ENCODE measurements at regions not wholly inside any gene's neighbourhood (a gene's known extent, or its start where the extent isn't known, plus 50 kb on each side); places are given as distances from the start of the nearest gene placed in this dataset.

DNA sequence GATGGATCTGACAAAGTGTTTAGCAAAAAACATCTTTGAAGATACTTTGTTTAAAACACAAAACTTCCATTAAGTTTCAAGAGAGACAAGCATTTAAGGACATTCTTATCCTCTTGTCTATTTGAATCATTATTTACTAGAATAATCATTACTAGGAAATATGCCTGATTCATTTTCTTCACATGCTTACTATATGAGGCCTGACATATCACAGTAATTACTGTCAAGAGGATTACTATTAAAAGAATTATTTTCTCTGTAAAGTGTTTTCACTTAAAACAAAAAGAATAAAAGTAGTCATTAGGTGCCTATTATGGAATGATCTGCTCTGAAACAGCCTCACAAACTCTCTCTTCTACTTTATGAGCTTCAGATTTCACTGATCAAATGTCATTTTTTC is 402.1 kb upstream of the MGAT4C start:
- H3K4me3 ChIP-seq (ENCODE audit: low read depth, low read length) = no peak overlapping the region
- TF ChIP-seq, protein P1, sequence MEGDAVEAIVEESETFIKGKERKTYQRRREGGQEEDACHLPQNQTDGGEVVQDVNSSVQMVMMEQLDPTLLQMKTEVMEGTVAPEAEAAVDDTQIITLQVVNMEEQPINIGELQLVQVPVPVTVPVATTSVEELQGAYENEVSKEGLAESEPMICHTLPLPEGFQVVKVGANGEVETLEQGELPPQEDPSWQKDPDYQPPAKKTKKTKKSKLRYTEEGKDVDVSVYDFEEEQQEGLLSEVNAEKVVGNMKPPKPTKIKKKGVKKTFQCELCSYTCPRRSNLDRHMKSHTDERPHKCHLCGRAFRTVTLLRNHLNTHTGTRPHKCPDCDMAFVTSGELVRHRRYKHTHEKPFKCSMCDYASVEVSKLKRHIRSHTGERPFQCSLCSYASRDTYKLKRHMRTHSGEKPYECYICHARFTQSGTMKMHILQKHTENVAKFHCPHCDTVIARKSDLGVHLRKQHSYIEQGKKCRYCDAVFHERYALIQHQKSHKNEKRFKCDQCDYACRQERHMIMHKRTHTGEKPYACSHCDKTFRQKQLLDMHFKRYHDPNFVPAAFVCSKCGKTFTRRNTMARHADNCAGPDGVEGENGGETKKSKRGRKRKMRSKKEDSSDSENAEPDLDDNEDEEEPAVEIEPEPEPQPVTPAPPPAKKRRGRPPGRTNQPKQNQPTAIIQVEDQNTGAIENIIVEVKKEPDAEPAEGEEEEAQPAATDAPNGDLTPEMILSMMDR (IDR thresholded peaks at IDR 0.05; ENCODE audit: borderline replicate concordance, insufficient read depth, low read depth, low read length) = no peak

DNA sequence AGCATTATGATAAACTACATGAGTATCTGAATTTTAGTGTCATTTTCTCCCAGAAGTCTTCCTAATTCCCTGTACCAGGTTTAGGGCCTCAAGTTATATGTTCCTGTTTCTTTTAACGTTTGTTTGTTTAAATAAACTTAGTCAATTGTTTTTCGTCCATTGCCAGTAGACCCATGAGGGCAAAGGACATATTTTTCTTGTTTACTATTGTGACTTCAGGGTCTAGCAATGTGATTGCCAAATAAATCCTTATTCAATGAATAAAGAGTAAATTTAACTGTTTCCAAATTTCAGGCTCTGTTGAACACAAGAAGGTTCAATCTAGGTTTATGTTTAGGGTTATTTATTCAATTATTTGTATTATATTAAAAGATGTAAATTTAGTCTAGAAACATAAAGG is 391.6 kb upstream of the MGAT4C start:
- TF ChIP-seq, protein P1 (IDR thresholded peaks at IDR 0.05; ENCODE audit: borderline replicate concordance, insufficient read depth, low read depth, low read length) = no peak
- H3K4me3 ChIP-seq (ENCODE audit: low read depth, low read length) = no peak overlapping the region

DNA sequence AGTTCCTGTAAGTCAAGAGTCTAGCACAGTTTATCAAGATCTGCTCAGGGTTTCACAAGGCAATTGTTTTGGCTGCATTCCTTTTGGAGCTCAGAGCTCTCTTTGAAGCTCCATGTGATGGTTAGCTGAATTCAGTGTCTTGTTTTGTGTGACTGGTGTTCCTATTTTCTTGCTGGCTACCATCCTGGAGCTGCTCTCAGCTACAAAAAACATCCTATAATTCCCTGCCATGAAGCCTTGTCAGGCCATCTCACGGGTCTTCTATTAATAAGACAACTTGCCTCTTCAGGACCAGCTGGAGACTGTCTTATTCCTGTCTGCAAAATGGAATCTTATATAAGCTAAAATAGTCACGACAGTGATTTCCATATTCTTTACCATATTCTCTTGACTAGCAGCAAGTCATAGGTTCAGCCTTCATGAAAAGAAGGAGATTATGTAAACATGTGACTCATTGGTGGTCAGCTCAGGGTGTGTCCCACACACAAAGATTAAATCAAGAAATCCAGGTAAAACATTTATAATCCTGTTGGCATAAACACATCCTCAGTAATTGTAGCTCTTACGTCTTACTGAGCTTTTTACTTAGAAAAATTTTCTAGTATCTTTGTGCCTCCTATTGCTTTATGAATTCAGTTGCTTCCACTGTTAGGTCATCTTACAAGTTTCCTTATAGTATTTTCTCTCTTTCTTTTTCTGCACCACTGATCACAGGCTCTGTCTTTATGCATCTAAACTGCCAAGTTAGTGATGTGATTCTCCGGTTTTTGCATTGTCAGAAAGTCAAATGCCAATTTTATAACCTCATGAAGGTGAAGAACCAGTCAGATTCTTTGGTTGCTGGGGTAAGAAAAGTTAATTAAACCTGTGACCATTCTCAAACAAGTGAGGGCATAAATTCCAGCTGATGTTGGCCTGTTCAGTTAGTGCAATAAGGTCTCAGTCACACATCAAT is 378.5 kb upstream of the MGAT4C start:
- TF ChIP-seq, protein P1 (IDR thresholded peaks at IDR 0.05; ENCODE audit: borderline replicate concordance, insufficient read depth, low read depth, low read length) = no peak
- no peak overlapping the region for H3K4me3 ChIP-seq (ENCODE audit: low read depth, low read length)

DNA sequence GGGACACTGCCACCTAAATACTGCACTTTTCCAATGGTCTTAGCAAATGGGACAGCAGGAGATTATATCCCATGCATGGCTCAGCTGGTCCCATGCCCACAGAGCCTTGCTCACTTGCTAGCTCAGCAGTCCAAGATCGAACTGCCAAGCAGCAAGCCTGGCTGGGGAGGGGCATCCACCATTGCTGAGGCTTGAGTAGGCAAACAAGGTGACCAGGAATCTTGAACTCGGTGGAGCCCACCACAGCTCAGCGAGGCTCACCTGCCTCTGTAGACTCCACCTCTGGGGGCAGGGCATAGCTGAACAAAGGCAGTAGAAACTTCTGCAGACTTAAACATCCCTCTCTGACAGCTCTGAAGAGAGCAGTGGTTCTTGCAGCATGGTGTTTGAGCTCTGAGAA is 370.8 kb upstream of the MGAT4C start:
- TF ChIP-seq, protein P1 (IDR thresholded peaks at IDR 0.05; ENCODE audit: borderline replicate concordance, insufficient read depth, low read depth, low read length) = no peak
- no peak overlapping the region for H3K4me3 ChIP-seq (ENCODE audit: low read depth, low read length)

DNA sequence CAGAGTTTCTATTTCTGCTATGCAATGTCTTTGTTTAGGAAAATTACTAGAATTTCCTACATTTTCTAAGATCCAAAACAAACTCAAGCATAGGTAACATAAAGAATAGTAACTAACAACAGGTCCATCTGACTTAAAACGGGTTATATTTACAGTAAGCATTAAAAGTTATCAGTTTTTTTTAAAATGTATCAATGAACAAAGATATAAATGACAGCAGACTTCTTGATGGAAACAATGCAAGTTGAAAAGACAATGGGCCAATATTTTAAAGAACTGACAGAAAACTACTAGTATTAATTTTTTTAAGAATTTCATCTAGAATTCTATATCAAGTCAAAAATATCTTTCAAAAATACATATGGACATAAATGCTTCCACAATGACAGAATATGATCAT is 367.1 kb upstream of the MGAT4C start:
- no peak overlapping the region for H3K4me3 ChIP-seq (ENCODE audit: low read depth, low read length)
- TF ChIP-seq, protein P1 (IDR thresholded peaks at IDR 0.05; ENCODE audit: borderline replicate concordance, insufficient read depth, low read depth, low read length) = no peak

DNA sequence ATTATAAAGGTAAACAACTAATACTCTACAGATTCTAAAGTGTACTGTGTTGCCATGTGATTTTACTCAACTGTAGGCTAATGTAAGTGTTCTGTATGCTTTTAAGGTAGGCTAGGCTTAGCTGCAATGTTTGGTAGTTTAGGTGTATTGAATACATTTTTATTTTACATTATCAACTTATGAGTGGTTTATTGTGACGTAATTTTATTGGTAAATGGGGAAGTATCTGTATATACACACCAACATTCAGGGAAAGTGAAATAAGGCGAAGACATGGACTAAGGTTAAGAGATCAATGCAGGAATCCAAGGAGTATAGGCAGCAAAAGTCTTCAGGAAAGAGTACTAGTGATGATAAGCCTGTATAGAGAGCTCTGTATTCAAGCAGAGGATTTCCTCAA is 365.8 kb upstream of the MGAT4C start:
- TF ChIP-seq, protein P1 (IDR thresholded peaks at IDR 0.05; ENCODE audit: borderline replicate concordance, insufficient read depth, low read depth, low read length) = no peak
- no peak overlapping the region for H3K4me3 ChIP-seq (ENCODE audit: low read depth, low read length)

DNA sequence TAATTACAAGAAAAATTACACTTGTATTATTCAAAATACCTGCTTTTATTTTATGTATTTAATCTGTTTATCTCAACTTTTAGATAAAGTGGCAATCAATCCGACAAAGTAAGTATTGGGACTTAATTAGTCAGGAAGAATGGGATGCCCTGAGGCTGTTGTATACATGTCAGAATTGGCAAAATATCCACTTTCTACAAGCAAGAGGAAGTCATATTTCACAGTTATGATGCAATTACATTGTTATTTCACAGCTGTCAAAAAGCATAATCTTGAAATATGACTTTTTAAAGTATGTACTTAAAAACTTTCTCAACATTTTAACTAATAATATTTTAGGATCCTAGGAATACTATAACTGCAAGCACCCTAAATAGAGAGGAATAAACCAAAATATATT is 357.1 kb upstream of the MGAT4C start:
- H3K4me3 ChIP-seq (ENCODE audit: low read depth, low read length) = no peak overlapping the region
- TF ChIP-seq, protein P1 (IDR thresholded peaks at IDR 0.05; ENCODE audit: borderline replicate concordance, insufficient read depth, low read depth, low read length) = no peak

Measured in GM12875 (cell line).